ENCODE measurements at regions not wholly inside any gene's neighbourhood (a gene's known extent, or its start where the extent isn't known, plus 50 kb on each side); places are given as distances from the start of the nearest gene placed in this dataset.

DNA sequence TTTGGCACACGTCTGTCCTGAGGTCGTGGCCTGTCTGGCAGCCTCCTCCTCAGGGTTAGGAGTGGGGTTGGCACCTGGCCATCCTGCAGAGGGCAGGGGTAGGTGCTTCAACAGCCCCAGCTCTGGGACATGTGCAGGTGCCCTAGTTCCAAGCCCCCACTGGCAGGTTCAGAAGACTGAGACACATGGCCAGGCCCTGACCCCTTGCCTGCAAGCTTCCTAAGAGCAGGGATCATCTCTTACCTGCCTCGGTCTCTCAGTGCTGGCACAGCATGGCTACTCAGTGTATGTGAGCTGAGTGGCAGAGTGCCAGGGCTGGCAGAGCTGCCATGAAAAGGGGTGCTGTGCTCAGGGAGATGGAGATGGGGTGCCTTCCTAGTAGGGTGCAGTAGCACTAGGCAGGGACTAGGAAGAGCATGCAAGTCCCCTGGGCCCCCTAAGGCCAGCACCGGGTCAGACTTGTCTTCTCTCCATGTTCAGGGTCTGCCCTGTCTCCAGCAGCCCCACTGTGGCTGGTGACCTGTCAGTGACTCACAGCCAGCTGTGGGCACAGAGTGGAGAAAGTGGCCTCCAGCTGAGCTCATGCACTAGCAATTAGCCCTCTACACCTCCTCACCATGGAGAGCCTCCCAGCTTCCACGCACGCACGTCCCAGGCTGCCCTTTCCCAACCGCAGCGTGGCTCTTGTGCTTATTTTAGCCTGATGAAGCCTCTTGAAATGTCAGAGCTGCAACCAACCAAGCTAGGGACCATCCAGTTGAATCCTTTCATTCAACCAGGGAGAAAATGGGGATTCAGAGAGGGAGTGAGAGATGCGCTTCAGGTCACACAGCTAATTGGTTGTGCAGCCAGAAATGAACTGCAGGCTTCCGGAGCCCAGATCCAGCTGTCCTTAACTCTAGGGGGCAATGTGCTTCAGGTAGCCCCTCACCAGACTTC lies 116.6 kb downstream of the MRPL14 start:
- no peak overlapping the region for H3T11ph ChIP-seq (ENCODE audit: low read length)
- H2BK12ac ChIP-seq (ENCODE audit: insufficient read length, low read depth, low read length) = no peak overlapping the region
- Mint-ChIP-seq H3K27ac (no peak overlapping the region; a peak in 1 of 7 replicates), H3K9me3 (peaks cover 0 to 4% of the 10 kb centered on the region in 2 experiments; a peak in 1 of 5 replicates), H3K36me3 (ENCODE audit: insufficient read depth in 1 of 3, low read depth in 3 of 3) (no peaks in the 10 kb centered on the region; a peak in 1 of 7 replicates), H3K4me1 (peaks cover 39 to 50% of the 10 kb centered on the region in 2 experiments), H3K27me3 (ENCODE audit: low read depth) (peaks cover 6% of the 10 kb centered on the region), H3K4me3 (no peak overlapping the region)
- TF ChIP-seq, protein P1, sequence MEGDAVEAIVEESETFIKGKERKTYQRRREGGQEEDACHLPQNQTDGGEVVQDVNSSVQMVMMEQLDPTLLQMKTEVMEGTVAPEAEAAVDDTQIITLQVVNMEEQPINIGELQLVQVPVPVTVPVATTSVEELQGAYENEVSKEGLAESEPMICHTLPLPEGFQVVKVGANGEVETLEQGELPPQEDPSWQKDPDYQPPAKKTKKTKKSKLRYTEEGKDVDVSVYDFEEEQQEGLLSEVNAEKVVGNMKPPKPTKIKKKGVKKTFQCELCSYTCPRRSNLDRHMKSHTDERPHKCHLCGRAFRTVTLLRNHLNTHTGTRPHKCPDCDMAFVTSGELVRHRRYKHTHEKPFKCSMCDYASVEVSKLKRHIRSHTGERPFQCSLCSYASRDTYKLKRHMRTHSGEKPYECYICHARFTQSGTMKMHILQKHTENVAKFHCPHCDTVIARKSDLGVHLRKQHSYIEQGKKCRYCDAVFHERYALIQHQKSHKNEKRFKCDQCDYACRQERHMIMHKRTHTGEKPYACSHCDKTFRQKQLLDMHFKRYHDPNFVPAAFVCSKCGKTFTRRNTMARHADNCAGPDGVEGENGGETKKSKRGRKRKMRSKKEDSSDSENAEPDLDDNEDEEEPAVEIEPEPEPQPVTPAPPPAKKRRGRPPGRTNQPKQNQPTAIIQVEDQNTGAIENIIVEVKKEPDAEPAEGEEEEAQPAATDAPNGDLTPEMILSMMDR (conservative IDR thresholded peaks at IDR 0.05) = peak; percentile 22; the same call in 1 of the 3 replicates
- no peak overlapping the region for H2BK120ac ChIP-seq (ENCODE audit: low read depth, low read length, poor library complexity, severe bottlenecking)
- H3K4me2 ChIP-seq (ENCODE audit: insufficient read depth, insufficient read length, low read length) = no peak overlapping the region
- no peaks in the 10 kb centered on the region for H3K27me3 ChIP-seq (ENCODE audit: insufficient read depth, low read length)
- no peak overlapping the region for H3K4ac ChIP-seq (ENCODE audit: low read depth, low read length)
- no peak overlapping the region for H3K27ac ChIP-seq (ENCODE audit: insufficient read length, low read depth, low read length)
- no peak overlapping the region for H2AFZ ChIP-seq (ENCODE audit: low read length)
- no peak overlapping the region for H3K9ac ChIP-seq (ENCODE audit: extremely low read depth, insufficient read length, low read length)
- no peak overlapping the region for H4K91ac ChIP-seq (ENCODE audit: insufficient read length, low read depth, low read length)
- no peak overlapping the region for H3K23ac ChIP-seq (ENCODE audit: insufficient read length, low read depth, low read length)
- H3K14ac ChIP-seq (ENCODE audit: insufficient read depth, low read length) = no peak overlapping the region
- H4K20me1 ChIP-seq (ENCODE audit: control insufficient read depth, insufficient read depth, insufficient read length) = no peaks in the 10 kb centered on the region
- no peaks in the 10 kb centered on the region for H3K79me1 ChIP-seq (ENCODE audit: insufficient read depth, low read depth, low read length, poor library complexity, severe bottlenecking)
- no peak overlapping the region for H3K56ac ChIP-seq (ENCODE audit: insufficient read length, low read depth, low read length)
- no peak overlapping the region for H2BK15ac ChIP-seq (ENCODE audit: low read depth, low read length)
- no peak overlapping the region for H2AK5ac ChIP-seq (ENCODE audit: insufficient read length, low read length)
- DNase-seq = no peak
- H3K79me2 ChIP-seq (ENCODE audit: insufficient read depth, low read length) = no peaks in the 10 kb centered on the region
- H3K18ac ChIP-seq (ENCODE audit: insufficient read length, low read depth, low read length) = no peak overlapping the region
- H3K9me3 ChIP-seq (ENCODE audit: control insufficient read depth, low read depth, low read length) = no peaks in the 10 kb centered on the region
- no peak overlapping the region for H4K8ac ChIP-seq (replicated peaks; ENCODE audit: insufficient read length, low read depth, low read length)
- no peaks in the 10 kb centered on the region; the same call in 1 of the 2 replicates for H3K4me1 ChIP-seq (ENCODE audit: insufficient read depth, low read length)
- whole genome bisulfite sequencing (ENCODE audit: extremely low coverage, insufficient read length, low lambda C conversion rate) = no CpG with 5 or more reads among the region's 11 CpGs
- no peak overlapping the region for H4K5ac ChIP-seq (ENCODE audit: insufficient read length, low read depth, low read length)
- no peak overlapping the region for H2BK20ac ChIP-seq (ENCODE audit: low read depth, low read length, poor library complexity, severe bottlenecking)
- H2BK5ac ChIP-seq (ENCODE audit: insufficient read length, low read length) = no peak overlapping the region
- no peaks in the 10 kb centered on the region for H3K23me2 ChIP-seq (ENCODE audit: insufficient read length, low read depth, low read length, poor library complexity, severe bottlenecking)
